A204.1 (cell line): ENCODE measurements at regions not wholly inside any gene's neighbourhood (a gene's known extent, or its start where the extent isn't known, plus 50 kb on each side); places are given as distances from the start of the nearest gene placed in this dataset.

Source experiments
- FAIRE-seq: peaks from 2 replicates; lab custom pipeline; 2012; peaks lifted over from hg19 to GRCh38; lab: Jason Lieb, UNC

DNA sequence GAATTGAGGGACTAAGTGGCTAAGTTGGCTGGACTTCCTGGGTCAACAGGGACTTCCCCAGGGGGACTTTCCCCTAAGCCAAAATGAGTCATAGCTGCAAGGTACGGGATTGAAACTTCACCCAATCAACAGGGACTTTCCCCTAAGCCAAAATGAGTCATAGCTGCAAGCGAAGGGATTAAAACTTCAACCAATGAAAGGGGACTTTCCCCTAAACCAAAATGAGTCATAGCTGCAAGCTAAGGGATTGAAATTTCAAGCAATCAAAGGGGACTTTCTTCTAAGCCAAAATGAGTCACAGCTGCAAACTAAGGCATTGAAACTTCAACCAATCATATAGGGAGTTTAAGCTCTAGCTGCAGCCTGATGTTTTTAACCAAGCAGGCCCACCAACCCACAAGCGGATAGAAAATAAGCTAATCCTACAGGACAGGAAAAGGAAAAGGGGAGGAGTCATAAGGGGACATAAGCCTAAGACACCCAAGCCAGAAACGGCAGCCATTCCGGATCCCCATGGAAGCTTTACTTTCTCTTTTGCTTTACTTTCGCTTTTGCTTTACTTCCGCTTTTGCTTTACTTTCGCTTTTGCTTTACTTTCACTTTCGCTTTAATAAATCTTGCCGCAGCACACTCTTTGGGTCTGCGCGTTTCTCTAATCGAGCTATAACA, 1375.4 kb upstream of the CELF4 start:
- FAIRE-seq: no peak

DNA sequence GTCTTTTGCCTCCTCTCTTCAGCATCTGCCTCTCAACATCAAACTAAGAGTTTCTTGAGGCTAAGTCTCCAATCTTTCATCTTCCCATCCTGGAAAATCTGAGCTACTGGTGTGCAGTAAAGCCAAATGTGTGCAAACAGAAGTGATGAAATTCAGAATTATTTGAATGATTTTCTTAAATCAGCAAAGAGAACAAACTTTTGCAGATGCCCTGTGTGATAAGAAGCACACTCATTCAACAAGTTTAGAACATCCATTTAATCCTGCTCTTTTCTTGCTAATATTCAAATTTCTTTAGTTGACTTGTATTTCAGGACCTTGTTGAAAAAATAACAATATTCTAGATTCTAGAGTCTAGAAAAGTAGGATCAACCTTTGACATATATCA, 1374.9 kb upstream of the CELF4 start:
- FAIRE-seq: no peak

DNA sequence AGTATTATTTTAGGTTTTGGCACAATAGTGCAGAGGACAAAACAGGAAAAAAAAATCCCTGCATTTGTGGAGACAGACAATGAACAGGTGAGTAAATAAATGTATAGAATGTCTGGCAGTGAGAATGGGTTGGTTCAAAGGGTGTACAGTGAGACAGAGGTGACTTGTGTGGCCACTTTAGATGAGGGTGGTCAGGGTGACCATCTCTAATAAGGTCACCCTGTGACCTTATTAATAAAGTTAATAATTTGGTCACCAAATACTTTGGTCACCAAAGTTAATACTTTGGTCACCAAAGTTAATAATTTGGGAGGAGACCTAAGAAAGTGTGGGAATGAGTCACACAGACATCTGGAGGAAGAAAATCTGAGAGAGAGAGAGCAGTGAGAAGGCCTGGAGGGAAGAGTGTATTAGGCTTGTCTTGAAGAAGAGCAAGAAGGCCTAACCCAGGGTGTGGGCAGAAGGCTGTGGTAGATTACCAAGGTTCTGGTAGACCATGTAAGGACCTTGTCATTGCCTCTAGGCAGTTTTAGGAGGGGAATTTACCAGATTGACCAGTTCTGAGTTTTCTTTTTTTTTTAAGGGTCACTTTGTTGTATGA, 1368.4 kb upstream of the CELF4 start:
- FAIRE-seq: no peak

DNA sequence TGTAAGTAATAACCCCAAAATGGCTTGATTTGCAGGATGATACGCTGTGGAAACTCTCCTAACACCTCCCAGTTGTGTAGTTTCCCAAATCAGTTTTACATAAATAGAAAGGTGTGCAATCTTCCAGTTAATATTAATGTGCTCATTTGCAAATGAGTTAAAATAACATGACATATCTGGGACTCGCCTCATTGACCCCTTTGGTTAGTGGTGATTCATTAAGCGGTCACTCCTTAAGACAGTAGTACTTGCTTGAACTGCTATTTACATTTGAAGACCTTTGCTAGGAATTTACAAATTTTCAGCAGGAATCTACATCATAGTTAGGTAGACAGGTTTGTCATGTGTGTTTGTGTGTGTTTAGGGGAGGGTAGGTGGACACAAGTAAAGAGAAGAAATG, 1367.7 kb upstream of the CELF4 start:
- FAIRE-seq: no peak

DNA sequence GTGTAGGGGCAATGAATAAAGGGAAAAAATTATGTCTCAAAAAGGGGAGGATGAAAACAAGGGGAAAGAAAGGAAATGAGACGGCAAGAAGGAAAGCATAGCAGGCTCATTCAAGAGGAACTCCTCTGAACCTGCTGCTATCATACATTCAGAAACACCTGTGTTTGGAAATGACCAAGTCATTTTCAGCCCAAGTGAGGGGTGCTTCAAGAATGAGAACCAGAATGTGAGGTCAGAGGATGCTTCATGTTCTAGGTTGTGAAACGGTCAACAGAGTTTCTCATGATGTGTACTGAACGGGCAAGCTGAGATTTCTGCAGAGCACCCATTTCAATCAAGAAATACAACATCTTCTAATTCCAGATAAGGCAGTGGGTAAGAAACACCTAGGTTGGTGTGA, 1367.2 kb upstream of the CELF4 start:
- no peak for FAIRE-seq

DNA sequence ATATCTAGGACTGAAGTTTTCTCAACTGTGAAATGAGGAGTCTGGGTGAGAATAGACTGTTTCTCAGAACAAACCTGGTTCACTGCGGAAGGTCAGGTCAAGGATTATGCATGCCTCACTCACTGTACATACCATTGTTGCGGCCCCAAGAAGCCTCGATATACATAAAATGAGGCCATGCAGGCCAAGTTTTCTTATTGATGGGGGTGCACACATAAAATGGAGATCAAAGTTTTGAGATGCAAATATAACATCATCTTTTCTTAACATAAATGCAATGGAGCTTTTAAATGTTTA, 1366.1 kb upstream of the CELF4 start:
- FAIRE-seq: no peak

DNA sequence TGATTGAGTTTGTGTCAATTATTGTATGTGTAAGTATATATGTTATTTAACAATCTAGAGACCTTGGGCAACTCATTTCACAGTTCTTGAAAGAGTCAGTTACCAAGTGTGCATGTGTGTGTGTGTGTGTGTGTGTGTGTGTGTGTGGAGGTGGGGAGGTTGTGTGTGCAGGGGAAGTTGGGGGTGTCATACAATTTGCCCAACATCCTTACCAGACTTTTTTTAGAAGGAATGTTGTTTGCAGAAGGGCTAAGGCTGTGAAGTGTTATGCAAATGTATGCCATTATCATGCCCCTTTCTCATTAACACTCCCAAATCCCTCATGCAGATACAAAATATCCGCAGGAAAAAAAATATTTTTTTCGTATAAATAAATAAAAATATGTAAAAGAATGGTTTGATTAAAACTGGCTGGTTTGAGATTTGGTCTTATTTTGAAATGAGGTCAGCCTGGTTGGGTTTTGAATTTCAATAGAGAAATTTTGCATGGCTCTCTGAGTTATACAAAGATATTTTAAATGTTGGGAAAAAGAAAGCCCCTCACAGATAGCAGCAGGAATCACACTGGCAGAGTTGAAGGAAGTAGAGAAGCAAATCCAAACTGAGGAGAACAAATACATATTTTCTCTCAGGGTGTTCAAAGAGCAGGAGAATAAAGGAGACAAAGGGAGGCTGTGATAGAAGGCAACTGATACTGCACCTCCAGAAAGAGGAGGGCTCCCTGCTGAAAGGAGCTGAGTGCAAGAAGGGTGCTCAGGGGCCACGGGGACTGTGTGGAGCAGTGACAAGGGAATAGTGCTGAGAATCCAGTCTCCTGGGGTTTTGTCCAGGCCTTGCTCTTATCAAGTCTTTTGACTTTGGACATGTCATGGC, 1365.5 kb upstream of the CELF4 start:
- FAIRE-seq: no peak

DNA sequence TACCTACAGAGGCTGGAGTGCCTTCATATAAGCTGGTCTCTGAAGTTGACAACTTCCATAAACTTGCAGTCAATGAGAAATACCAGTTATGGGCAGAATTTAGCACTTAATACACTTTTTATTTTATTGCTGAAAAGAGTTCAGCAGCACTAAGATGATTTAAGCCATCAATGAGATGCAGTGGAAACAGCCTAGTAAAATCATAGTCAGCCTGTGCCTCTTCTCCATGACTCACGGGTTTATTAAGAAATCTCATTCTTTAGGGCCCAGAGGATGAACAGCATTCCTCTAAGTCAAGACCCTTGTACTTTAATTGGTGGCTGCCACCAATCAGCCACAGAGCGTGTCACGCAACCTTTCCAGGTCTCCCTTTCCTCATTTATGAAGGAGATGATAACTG, 1357.9 kb upstream of the CELF4 start:
- FAIRE-seq: no peak

DNA sequence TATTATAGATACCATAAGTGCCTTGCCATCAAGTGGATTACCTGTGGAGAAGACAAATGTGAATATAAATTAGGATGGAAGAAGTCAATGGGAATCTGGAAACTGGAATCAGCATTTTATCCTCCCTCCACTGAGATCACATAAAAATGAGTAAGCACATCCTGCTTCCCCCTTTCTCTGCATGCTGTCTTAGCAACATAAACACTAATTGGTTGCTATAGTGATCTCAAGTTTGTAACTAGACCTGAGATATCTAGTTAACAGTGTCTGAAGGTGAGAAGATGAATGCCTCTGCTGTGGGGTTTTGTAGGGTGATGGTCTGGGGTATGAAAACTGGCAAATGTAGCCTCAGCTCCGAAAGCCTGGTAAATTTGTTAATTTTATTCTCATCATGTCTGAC, 1357.5 kb upstream of the CELF4 start:
- FAIRE-seq: no peak

DNA sequence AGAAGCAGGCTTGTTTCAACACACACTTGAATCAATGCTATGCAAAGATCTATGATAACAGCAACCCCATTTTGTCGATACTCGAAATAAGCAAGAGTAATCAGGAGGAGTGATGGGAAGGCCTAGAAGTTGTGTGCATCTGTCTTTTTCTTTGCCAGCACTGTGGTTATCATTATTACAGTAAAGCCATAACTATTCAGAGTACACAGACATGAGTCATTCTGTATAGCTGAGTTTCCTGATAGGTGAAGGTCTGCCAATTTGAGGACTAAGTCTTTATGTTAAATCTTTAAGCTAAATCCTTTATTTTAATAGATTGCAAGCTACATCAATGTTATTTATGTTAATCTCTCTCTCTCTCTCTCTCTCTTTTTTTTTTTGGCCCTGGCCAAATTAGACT, 1344.4 kb upstream of the CELF4 start:
- FAIRE-seq: no peak

DNA sequence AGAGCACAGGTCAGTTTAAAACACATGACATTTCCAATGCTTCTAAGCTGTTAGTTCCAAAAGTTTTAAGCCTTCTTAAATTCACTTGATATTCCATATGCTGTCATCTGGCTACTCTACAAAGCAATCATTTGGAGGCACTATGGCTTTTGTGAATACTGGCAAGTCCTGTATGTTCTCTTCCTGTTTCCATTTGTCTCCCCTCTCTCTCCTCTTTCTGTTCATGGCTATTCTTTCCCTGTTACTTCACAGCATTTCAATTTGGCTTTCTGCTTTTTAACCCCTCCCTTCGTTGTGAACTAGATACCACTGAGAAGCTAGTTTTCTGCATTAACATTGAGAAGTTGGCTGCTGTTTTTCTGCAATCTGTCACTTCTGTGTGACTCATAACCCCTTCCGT, 1337.2 kb upstream of the CELF4 start:
- FAIRE-seq: no peak

DNA sequence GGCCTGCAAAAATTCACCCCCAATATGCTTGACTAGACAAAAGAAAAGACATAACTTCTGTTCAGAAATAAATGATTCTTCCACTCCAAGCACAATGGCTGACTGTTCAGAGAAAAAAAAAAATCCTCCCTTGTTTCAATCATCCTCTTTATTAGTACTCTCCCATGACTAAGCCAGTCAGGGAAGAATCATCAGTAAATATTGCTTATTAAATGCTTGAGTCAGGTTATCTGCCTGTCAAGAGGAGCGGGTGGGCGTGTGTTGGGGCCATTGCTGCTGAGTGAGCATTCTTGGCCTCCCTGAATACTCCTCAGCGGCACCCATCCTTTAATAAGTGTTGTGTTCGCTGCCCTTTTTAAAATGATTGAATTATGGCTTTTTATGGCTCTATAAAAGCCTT, 1334.8 kb upstream of the CELF4 start:
- FAIRE-seq: no peak

DNA sequence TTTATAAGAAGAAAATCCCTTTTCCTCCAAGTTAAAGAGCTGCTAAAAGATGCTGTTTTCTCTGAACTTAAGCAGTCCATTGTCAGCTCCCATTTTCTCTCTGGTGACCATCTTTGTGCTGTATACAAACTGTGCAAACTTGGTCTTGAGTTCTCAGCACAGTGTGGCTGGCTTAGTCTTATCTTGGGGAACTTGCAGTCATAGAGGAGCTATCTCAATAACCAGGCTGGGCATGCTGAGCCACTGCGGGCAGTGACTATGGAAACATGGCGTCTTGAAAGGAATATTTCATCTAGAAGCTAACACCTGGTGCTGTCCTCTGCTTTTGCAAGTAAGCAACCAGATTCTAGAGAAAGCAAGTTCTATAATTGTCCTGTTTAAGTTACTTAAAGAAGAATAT, 1334.4 kb upstream of the CELF4 start:
- FAIRE-seq: no peak

DNA sequence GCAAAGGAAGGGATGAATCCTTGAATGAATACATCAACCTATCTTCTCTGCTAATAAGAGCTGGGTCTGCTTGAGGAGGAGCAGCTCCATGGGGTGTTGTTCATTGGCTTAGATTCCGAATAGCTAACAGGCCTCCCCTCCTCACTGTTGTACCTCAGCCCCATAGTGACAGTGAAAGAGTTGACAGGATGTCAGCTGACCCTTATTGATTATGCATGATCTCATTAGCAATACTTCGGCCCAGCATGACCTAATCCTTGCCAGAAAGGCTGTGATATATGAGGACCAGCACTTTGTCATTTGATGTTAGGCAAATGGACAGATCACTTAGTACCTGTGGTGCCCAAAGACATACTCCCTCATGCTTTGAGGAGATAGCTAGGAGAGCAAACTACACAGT, 1333.7 kb upstream of the CELF4 start:
- FAIRE-seq: no peak

DNA sequence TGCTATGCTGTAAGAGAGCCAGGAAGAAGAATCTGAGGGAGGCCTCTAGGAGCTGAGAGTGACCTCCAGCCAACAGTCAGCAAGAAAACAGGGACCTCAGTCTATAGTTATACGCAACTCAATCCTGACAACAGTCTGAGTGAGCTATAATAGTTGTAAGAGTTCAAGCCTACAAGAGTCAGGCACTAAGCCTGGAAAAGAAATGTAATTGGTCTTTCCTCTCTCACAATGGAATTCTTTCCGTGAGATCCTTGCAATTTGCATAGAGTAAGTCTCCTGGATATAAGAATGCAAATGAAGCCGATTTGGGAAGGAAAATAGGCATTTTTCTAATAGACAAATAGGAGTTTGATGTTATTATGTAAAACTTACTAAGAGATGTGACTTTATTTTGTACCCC, 1332.6 kb upstream of the CELF4 start:
- no peak for FAIRE-seq

DNA sequence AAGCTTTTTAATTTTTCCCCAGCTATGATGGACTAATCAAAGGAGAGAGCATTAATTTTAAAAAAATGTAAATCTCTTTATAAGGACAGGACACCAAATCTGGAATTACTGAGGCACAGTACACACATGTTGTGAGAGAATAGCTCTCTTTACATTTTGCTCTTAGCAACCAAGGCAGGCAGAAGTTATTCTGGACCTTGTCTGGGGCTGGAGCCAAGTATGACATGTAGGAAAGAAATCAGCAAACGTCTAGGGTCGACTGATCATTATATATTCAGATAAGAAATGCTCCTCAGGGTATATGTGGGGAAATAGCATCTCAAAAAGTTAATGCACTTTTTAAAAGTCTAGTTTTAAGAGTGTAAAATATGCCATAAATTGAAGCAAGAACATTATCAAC, 1330.0 kb upstream of the CELF4 start:
- FAIRE-seq: no peak

DNA sequence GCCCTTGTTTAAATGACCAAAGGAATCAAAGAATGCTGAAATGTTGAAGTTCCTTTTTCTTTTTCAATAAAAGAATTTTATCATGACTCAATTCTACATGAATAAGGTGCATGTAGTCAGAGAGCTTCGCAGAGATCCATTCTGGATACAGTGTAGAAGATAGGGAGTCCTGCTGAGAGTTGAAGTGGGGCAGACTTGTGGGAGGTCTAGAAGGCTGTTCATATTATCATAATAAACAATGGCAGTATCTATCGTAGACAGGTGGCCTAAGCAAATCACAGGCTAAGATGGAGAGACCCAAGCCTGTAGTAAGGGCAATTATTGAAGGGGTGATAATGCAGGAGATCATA, 1322.0 kb upstream of the CELF4 start:
- no peak for FAIRE-seq

DNA sequence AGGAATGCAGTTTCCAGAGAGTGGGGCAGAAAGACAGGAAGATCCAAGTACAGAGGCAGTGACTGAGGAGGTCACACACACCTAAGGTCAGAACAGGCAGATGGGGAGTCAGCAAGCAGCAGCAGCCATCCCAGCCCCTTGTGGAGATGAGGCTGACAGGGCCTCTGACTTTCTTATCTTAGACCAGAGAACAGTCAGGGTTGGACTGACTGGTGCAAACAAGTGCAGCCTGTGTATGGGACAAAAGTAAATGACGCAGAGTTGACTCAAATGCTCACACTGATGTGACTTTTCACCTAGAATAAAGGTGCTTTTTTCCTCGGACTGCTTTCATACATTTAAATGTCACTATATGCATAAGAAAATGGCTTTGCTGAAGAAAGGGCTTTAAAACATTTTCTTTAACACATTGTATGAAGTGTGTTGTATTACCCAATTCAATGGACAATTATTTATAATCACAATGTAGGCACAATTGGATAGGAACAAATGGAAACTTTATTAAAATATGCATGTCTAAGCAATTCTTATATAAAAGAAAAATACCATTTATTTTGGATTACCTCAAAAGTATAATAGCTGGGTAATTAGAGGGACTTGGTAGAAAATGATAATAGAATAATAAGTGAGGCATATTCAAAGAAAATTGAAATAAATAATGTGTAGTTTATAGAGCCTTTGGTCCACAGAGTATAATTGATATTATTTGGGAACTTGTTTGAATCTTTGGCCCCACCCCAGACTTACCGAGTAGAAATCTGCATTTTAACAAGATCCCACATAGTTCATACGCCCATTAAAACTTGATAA, 1321.5 kb upstream of the CELF4 start:
- FAIRE-seq: no peak

DNA sequence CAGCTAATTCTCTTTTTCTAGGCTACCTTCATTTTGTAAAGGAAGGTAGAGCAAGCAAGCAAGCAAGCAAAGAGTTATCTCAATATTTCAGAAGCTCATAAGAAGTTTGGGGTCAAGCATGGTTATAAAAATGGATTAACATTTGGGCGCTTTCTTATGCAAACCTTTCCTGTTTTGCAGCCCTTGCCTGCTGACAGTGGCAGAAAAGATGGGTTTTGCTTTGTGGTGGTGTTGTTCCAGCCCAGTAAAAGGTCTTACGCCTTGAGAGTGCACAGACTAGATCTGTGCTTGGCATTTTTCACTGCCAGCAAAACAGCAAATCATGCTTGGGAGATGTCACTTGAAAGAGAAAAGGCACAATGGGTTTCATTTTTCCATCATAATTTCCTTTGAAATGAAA, 1320.6 kb upstream of the CELF4 start:
- FAIRE-seq: no peak

DNA sequence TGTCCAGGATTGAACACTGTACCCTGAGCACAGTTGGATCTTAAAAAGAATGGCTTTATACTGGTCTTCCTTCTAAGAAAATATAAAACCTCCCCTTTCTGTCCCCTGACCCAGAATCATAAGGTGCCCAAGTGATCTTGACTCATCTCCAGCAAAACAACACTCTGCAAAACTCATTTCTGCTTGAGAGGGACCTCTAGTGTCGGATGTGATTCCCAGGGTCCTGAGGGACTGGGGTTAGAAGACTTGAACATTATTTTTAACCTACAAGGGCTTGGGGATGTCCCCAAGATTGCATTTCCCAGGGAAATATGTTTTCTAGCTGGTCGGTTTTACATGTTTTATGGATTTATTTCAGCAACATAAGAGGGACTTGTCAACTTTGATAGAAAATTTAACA, 1318.5 kb upstream of the CELF4 start:
- FAIRE-seq: no peak

DNA sequence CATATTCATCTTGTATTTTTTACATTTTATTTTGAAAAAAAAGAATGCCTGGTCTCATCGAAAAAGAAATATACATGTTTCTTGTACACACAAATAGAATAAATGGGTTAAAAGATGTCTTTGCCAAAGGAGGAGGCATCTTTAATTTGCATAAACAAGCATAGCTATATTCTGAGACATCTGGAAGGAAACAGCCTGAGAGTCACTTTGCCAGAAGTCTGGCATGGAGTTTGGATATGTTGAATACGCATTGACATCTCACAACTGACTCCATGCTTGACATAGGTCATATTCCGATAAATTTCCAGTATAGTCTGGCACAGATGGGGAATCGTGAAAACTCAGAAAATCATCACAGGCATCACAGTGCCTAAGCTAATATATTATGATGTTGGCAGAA, 1317.5 kb upstream of the CELF4 start:
- FAIRE-seq: no peak

DNA sequence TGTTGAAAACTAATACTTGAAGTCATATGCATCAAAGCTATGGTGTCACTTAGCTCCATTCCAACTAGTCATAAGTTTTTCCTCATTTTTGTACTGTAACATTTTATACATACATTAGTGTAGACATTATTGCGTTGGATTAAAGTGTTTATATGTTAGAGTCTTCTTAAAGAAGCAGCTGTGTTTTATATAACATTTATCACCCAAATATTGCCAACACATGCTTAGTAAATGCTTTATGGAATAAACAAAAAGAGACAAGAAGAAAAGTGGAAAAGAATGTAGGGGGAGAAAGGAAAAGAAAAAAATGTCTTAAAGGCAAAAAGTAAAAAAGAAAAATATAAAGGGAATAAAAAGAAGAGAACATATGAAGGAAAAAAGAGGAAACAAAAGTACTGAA, 1314.3 kb upstream of the CELF4 start:
- no peak for FAIRE-seq

DNA sequence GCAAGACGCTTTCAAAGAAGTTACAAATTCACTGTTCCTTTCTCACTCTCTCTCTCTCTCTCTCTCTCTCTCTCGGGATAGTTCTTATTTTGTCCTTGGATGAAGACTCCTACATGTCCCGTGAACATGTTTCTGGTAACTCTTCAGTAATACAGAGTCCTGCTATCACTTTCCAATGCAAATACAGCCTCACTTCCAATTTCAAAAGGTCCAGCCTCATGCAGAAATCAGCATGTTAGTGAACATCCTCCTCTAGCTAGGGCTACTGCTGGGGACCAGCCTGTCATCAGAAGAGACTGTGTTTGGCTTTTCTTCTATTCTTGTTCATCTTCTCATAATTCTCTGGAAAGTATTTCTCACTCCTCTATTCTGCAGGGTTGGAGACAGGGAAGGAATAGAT, 1306.7 kb upstream of the CELF4 start:
- FAIRE-seq: no peak
